ENCODE measurements at regions not wholly inside any gene's neighbourhood (a gene's known extent, or its start where the extent isn't known, plus 50 kb on each side); places are given as distances from the start of the nearest gene placed in this dataset.

- TF ChIP-seq MXD1 (CRISPR knock-in tag; IDR thresholded peaks at IDR 0.05; ENCODE audit: borderline replicate concordance, poor library complexity, severe bottlenecking): no peak
- no peak for TF ChIP-seq MLX (CRISPR knock-in tag; conservative IDR thresholded peaks at IDR 0.05)
- peak; percentile 63; the same call in 1 of the 2 replicates for TF ChIP-seq C11orf30 (IDR thresholded peaks at IDR 0.05; ENCODE audit: low read depth)
- peak; percentile 67; the same call in 1 of the 2 replicates for TF ChIP-seq MAFG (tag; conservative IDR thresholded peaks at IDR 0.05)
- no peak for TF ChIP-seq THAP12 (CRISPR knock-in tag; IDR thresholded peaks at IDR 0.05)
- no peak for TF ChIP-seq ZNF143 (CRISPR knock-in tag; IDR thresholded peaks at IDR 0.05)
- TF ChIP-seq ZNF316 (IDR thresholded peaks at IDR 0.05): peak; percentile 76
- no peak for TF ChIP-seq HLTF (IDR thresholded peaks at IDR 0.05)
- no peak for TF ChIP-seq EHMT2 (IDR thresholded peaks at IDR 0.05)
- no peak for TF ChIP-seq NFRKB (IDR thresholded peaks at IDR 0.05; ENCODE audit: low read depth)
- TF ChIP-seq RNF2 (IDR thresholded peaks at IDR 0.05): no peak
- TF ChIP-seq MAFF (IDR thresholded peaks at IDR 0.05; ENCODE audit: low read length): peak; percentile 81
- TF ChIP-seq, protein P1, sequence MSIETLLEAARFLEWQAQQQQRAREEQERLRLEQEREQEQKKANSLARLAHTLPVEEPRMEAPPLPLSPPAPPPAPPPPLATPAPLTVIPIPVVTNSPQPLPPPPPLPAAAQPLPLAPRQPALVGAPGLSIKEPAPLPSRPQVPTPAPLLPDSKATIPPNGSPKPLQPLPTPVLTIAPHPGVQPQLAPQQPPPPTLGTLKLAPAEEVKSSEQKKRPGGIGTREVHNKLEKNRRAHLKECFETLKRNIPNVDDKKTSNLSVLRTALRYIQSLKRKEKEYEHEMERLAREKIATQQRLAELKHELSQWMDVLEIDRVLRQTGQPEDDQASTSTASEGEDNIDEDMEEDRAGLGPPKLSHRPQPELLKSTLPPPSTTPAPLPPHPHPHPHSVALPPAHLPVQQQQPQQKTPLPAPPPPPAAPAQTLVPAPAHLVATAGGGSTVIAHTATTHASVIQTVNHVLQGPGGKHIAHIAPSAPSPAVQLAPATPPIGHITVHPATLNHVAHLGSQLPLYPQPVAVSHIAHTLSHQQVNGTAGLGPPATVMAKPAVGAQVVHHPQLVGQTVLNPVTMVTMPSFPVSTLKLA (conservative IDR thresholded peaks at IDR 0.05): no peak
- TF ChIP-seq SMARCC2 (IDR thresholded peaks at IDR 0.05; ENCODE audit: low read depth): no peak
- TF ChIP-seq, protein P2, sequence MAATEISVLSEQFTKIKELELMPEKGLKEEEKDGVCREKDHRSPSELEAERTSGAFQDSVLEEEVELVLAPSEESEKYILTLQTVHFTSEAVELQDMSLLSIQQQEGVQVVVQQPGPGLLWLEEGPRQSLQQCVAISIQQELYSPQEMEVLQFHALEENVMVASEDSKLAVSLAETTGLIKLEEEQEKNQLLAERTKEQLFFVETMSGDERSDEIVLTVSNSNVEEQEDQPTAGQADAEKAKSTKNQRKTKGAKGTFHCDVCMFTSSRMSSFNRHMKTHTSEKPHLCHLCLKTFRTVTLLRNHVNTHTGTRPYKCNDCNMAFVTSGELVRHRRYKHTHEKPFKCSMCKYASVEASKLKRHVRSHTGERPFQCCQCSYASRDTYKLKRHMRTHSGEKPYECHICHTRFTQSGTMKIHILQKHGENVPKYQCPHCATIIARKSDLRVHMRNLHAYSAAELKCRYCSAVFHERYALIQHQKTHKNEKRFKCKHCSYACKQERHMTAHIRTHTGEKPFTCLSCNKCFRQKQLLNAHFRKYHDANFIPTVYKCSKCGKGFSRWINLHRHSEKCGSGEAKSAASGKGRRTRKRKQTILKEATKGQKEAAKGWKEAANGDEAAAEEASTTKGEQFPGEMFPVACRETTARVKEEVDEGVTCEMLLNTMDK (IDR thresholded peaks at IDR 0.05; ENCODE audit: borderline replicate concordance, insufficient read depth, low read depth, low read length, poor library complexity, severe bottlenecking): no peak
- no peak for TF ChIP-seq SAFB (IDR thresholded peaks at IDR 0.05; ENCODE audit: borderline replicate concordance, low read depth, low read length)
Observed at GRCh38 chr10:29035721-29036120, 253.1 kb upstream of the LYZL1 start (continued).
